DND-41 (cell line): ENCODE measurements at regions not wholly inside any gene's neighbourhood (a gene's known extent, or its start where the extent isn't known, plus 50 kb on each side); places are given as distances from the start of the nearest gene placed in this dataset.

Experiments used
- EZH2 ChIP-seq: IDR thresholded peaks from 3 replicates; pipeline ENCODE4 v1.6.1; 2012; ENCODE audit warnings: borderline replicate concordance, low read depth, mild to moderate bottlenecking, moderate library complexity, low read length, inconsistent platforms; ENCODE audit not compliant: severe bottlenecking
- TF ChIP-seq, protein P1 (sequence below): IDR thresholded peaks from 2 replicates; pipeline ENCODE4 v1.5.1; 2012; ENCODE audit warnings: borderline replicate concordance, low read length, moderate library complexity, mild to moderate bottlenecking; ENCODE audit not compliant: poor library complexity, severe bottlenecking; ENCODE audit errors: extremely low read depth

DNA sequence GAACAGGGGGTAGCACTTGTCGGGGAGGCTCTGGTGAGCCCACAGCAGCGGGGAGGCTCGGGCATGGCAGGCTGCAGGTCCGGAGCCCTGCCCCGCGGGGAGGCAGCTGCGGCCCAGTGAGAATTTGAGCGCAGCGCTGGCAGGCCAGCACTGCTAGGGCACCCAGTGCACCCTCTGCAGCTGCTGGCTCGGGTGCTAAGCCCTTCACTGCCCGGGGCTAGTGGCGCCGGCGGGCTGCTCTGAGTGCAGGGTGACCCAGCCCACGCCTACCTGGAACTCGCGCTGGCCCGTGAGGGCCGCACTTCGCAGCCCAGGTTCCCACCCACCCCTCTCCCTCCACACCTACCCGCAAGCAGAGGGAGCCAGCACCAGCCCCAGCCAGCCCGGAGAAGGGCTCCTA is 151.0 kb downstream of the NXNL2 start:
- TF ChIP-seq, protein P1, sequence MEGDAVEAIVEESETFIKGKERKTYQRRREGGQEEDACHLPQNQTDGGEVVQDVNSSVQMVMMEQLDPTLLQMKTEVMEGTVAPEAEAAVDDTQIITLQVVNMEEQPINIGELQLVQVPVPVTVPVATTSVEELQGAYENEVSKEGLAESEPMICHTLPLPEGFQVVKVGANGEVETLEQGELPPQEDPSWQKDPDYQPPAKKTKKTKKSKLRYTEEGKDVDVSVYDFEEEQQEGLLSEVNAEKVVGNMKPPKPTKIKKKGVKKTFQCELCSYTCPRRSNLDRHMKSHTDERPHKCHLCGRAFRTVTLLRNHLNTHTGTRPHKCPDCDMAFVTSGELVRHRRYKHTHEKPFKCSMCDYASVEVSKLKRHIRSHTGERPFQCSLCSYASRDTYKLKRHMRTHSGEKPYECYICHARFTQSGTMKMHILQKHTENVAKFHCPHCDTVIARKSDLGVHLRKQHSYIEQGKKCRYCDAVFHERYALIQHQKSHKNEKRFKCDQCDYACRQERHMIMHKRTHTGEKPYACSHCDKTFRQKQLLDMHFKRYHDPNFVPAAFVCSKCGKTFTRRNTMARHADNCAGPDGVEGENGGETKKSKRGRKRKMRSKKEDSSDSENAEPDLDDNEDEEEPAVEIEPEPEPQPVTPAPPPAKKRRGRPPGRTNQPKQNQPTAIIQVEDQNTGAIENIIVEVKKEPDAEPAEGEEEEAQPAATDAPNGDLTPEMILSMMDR, result no peak
- TF ChIP-seq EZH2, result no peak
